Gastroesophageal sphincter (tissue), 4 donors: ENCODE measurements at regions not wholly inside any gene's neighbourhood (a gene's known extent, or its start where the extent isn't known, plus 50 kb on each side); places are given as distances from the start of the nearest gene placed in this dataset.

Experiments
- ATAC-seq: fragments of 150-250 bp; one replicate; pipeline ENCODE4 v1.9.1; 2016; ENCODE audit warnings: mild to moderate bottlenecking, moderate library complexity
- H3K27ac ChIP-seq, 4 donors: fragments of 200-600 bp; sonication (generic) in 3 of 4; 1 replicate in 3 of 4; 2 replicates in 1 of 4; pipeline ENCODE4 v1.5.1; 2016 to 2019
- H3K27me3 ChIP-seq: fragments of 200-600 bp; sonication (generic); one replicate; pipeline ENCODE4 v1.5.1; 2019
- H3K36me3 ChIP-seq, 2 donors: fragments of 200-600 bp; sonication (generic); one replicate each; pipeline ENCODE4 v1.5.1; 2019; ENCODE audit warnings: control low read depth in 1 of 2
- H3K4me1 ChIP-seq, 3 donors: fragments of 200-600 bp; sonication (generic); 1 replicate in 2 of 3; 2 replicates in 1 of 3; pipeline ENCODE4 v1.5.1; 2016 to 2019; ENCODE audit warnings: control low read depth in 2 of 3
- H3K4me3 ChIP-seq, 2 donors: fragments of 200-600 bp; sonication (generic); one replicate each; pipeline ENCODE4 v1.5.1; 2019; ENCODE audit warnings: mild to moderate bottlenecking in 1 of 2, moderate library complexity in 1 of 2
- H3K9me3 ChIP-seq, 3 donors: fragments of 200-600 bp; sonication (generic); one replicate each; pipeline ENCODE4 v1.5.1; 2017 to 2019; ENCODE audit warnings: control low read depth in 2 of 3
- CTCF ChIP-seq, 4 experiments: fragments of 200-600 bp in 2 of 4; fragments of 450-650 bp in 2 of 4; sonication (generic) in 1 of 4; IDR thresholded peaks; one replicate each; pipeline ENCODE4 v1.5.1; 2017 to 2019; ENCODE audit warnings: antibody characterized with exemption in 4 of 4, mild to moderate bottlenecking in 2 of 4, moderate library complexity in 2 of 4
- EP300 ChIP-seq: sonication (generic); formaldehyde crosslinking; IDR thresholded peaks from one replicate; pipeline ENCODE4 v1.6.1; 2017; ENCODE audit warnings: antibody characterized with exemption, mild to moderate bottlenecking
- POLR2A ChIP-seq, 2 donors: fragments of 450-650 bp; IDR thresholded peaks; one replicate each; pipeline ENCODE4 v1.6.1; 2017; ENCODE audit warnings: antibody characterized with exemption in 2 of 2, mild to moderate bottlenecking in 2 of 2, moderate library complexity in 1 of 2
- POLR2AphosphoS5 ChIP-seq: sonication (generic); formaldehyde crosslinking; IDR thresholded peaks from one replicate; pipeline ENCODE4 v1.6.1; 2017; ENCODE audit warnings: antibody characterized with exemption
- WGBS, 2 donors: methylation state at CpG; one replicate each; pipeline ENCODE4 v1.1.5; 2018; ENCODE audit warnings: low coverage in 1 of 2; 5-methylcytosine and 5-hydroxymethylcytosine counted together

DNA sequence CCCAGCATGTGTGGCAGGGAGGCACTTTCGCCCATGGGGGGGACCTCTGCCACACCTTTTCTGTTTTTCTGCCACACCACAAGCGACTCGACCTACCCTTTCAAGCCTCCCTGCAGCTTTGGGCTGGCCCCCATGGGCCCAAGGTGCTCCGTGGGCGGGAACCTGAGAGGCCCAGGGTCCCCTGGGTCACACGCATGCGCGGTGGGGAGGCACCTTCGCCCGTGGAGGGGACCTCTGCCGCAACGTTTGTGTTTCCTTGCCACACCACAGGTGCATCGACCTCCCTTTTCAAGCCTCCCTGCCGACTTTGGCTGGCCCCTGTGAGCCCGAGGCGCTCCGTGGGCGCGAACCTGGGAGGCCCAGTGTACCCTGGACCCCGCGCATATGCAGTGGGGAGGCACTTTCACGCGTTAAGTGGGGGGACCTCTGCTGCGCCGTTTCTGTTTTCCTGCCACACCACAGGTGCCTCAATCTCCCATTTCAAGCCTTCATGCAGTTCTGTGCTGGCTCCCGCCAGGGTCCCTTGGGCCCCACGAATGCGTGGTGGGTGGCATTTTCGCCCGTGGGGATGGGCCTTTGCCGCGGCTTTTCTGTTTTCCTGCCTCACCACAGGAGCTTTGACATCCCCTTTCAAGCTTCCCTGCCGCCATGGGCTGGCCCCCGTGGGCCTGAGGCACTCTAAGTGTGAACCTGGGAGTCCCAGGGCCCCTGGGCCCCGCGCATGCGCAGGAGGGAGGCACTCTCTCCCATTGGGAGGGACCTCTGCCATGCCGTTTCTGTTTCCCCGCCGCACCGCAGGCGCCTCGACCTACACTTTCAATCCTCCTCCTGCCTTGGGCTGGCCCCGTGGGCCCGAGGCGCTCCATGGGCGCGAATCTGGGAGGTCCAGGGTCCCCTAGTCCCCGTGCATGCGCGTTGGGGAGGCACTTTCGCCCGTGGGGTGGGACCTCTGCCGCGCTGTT lies 332.2 kb downstream of the ALG10 start:
- Histone ChIP-seq H3K4me1 (no peaks in the 10 kb centered on the region), H3K36me3 (no peaks in the 10 kb centered on the region), H3K4me3 (no peak overlapping the region), H3K9me3 (peaks cover 0 to 92% (median 0%) of the 10 kb centered on the region in 3 donors), H3K27ac (no peak overlapping the region), H3K27me3 (peaks cover 100% of the 10 kb centered on the region)
- TF ChIP-seq CTCF (IDR thresholded peaks at IDR 0.05) (no peak), POLR2AphosphoS5 (no peak), POLR2A (IDR thresholded peaks at IDR 0.05) (no peak), EP300 (no peak)
- no peak for ATAC-seq
- WGBS, 2 donors = 47% methylated on average over 14 of the region's 55 CpGs; no CpG with 5 or more reads in 1 of the 2 donors

GRCh38 chr12:34356233-34356987 lies 334.1 kb downstream of the ALG10 start:
- H3K4me1 ChIP-seq = no peaks in the 10 kb centered on the region
- ATAC-seq = no peak
- peaks cover 100% of the 10 kb centered on the region for H3K27me3 ChIP-seq
- no peak overlapping the region for H3K4me3 ChIP-seq
- H3K27ac ChIP-seq = no peak overlapping the region
- H3K9me3 ChIP-seq = peaks cover 0 to 92% (median 0%) of the 10 kb centered on the region in 3 donors
- no peak for TF ChIP-seq POLR2A (IDR thresholded peaks at IDR 0.05)
- TF ChIP-seq EP300 = no peak
- no peak for TF ChIP-seq CTCF (IDR thresholded peaks at IDR 0.05)
- TF ChIP-seq POLR2AphosphoS5 = no peak
- no peaks in the 10 kb centered on the region for H3K36me3 ChIP-seq
- 80 to 87% methylated on average over 3 to 17 of the region's 39 CpGs for WGBS, 2 donors

GRCh38 chr12:34357791-34358190 lies 335.5 kb downstream of the ALG10 start:
- peaks cover 100% of the 10 kb centered on the region for H3K27me3 ChIP-seq
- peaks cover 0 to 93% (median 0%) of the 10 kb centered on the region in 3 donors for H3K9me3 ChIP-seq
- H3K36me3 ChIP-seq = no peaks in the 10 kb centered on the region
- no peak overlapping the region for H3K27ac ChIP-seq
- H3K4me3 ChIP-seq = no peak overlapping the region
- TF ChIP-seq CTCF (IDR thresholded peaks at IDR 0.05) (no peak), POLR2A (IDR thresholded peaks at IDR 0.05) (no peak), EP300 (no peak), POLR2AphosphoS5 (no peak)
- no peak for ATAC-seq
- 34 to 70% methylated on average over 2 to 12 of the region's 20 CpGs for WGBS, 2 donors
- no peaks in the 10 kb centered on the region for H3K4me1 ChIP-seq

DNA sequence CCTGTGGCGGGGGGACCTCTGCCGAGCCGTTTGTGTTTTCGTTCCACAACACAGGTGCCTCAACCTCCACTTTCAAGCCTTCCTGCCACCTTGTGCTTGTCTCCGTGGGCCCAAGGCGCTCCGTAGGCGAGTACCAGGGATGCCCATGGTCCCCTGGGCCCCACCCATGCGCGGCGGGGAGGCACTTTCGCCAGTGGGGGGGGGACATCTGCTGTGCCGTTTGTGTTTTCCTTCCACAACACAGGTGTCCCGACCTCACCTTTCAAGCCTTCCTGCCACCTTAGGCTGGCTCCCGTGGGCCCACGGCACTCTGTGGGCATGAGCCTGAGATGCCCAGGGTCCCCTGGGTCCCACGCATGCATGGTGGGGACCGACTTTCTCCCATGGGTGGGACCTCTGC lies 335.9 kb downstream of the ALG10 start:
- WGBS, 2 donors = 80% methylated on average over 1 of the region's 18 CpGs; no CpG with 5 or more reads in 1 of the 2 donors
- Histone ChIP-seq H3K27ac (no peak overlapping the region), H3K27me3 (peaks cover 100% of the 10 kb centered on the region), H3K9me3 (peaks cover 0 to 97% (median 0%) of the 10 kb centered on the region in 3 donors), H3K4me1 (no peaks in the 10 kb centered on the region), H3K36me3 (no peaks in the 10 kb centered on the region), H3K4me3 (no peak overlapping the region)
- no peak for TF ChIP-seq EP300
- no peak for TF ChIP-seq POLR2AphosphoS5
- TF ChIP-seq POLR2A (IDR thresholded peaks at IDR 0.05) = no peak
- TF ChIP-seq CTCF (IDR thresholded peaks at IDR 0.05) = no peak
- no peak for ATAC-seq
